ENCODE measurements at regions not wholly inside any gene's neighbourhood (a gene's known extent, or its start where the extent isn't known, plus 50 kb on each side); places are given as distances from the start of the nearest gene placed in this dataset.
A peak's percentile ranks its signal among the peaks of the same experiment; 100 is the strongest.

DNA sequence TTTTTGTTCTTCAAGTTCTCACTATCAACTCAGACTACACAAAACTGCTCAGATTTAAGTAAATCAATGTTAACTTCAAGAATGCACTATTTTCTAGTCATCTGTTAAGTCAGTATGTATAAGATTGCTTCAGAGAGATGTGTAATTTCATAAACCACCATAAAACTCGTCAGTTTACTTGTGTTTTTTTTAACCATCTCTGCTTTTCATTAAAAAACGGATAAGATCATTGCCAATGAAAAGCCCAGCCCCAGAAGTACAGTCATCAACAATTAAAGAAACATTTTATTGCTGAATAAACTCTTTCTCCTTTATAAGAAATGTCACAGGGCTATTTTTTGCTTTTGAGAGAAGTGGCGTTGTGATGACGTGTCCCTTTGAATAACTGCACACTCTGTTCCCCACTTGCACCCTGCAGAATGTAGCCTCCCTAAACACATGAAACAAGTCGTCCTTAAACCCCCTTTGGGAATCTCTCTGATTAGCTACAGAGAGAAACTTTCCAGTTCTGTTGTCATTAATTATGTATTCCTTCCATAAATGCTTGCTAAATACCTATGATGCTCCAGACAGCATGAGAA, 202.7 kb upstream of the FOXD3 start:
- no peak for ATAC-seq
- TF ChIP-seq ZNF8 (CRISPR knock-in tag; IDR thresholded peaks at IDR 0.05) (no peak), SNAI2 (CRISPR knock-in tag; IDR thresholded peaks at IDR 0.05) (no peak)
- TF ChIP-seq, protein P1, sequence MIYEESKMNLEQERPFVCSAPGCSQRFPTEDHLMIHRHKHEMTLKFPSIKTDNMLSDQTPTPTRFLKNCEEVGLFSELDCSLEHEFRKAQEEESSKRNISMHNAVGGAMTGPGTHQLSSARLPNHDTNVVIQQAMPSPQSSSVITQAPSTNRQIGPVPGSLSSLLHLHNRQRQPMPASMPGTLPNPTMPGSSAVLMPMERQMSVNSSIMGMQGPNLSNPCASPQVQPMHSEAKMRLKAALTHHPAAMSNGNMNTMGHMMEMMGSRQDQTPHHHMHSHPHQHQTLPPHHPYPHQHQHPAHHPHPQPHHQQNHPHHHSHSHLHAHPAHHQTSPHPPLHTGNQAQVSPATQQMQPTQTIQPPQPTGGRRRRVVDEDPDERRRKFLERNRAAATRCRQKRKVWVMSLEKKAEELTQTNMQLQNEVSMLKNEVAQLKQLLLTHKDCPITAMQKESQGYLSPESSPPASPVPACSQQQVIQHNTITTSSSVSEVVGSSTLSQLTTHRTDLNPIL (CRISPR knock-in tag; IDR thresholded peaks at IDR 0.05; ENCODE audit: low read depth), result no peak
- TF ChIP-seq, protein P2, sequence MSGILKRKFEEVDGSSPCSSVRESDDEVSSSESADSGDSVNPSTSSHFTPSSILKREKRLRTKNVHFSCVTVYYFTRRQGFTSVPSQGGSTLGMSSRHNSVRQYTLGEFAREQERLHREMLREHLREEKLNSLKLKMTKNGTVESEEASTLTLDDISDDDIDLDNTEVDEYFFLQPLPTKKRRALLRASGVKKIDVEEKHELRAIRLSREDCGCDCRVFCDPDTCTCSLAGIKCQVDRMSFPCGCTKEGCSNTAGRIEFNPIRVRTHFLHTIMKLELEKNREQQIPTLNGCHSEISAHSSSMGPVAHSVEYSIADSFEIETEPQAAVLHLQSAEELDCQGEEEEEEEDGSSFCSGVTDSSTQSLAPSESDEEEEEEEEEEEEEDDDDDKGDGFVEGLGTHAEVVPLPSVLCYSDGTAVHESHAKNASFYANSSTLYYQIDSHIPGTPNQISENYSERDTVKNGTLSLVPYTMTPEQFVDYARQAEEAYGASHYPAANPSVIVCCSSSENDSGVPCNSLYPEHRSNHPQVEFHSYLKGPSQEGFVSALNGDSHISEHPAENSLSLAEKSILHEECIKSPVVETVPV (CRISPR knock-in tag; IDR thresholded peaks at IDR 0.05), result no peak

DNA sequence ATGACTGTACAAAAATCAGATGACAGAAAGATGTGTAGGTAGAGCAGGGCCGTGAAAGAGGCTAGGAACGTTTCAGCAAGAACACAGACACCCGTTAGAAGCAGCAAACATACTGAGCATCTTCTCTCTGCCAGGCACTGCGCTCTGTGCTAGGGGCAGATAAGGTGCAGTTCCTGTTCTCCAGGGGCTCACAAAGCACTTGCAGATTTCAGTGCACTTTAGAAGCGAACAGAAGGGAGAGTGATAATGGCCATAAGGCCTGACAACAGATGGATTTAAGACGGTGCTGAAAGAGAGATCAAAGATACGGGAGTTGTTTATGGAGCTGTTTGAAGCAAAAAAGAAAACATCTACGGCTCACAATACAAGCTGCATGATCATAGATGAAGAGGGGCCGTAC, 200.3 kb upstream of the FOXD3 start:
- TF ChIP-seq PPARA (CRISPR knock-in tag; IDR thresholded peaks at IDR 0.05; ENCODE audit: borderline replicate concordance), result no peak
- TF ChIP-seq, protein P3, sequence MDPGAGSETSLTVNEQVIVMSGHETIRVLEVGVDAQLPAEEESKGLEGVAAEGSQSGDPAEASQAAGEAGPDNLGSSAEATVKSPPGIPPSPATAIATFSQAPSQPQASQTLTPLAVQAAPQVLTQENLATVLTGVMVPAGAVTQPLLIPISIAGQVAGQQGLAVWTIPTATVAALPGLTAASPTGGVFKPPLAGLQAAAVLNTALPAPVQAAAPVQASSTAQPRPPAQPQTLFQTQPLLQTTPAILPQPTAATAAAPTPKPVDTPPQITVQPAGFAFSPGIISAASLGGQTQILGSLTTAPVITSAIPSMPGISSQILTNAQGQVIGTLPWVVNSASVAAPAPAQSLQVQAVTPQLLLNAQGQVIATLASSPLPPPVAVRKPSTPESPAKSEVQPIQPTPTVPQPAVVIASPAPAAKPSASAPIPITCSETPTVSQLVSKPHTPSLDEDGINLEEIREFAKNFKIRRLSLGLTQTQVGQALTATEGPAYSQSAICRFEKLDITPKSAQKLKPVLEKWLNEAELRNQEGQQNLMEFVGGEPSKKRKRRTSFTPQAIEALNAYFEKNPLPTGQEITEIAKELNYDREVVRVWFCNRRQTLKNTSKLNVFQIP (CRISPR knock-in tag; IDR thresholded peaks at IDR 0.05; ENCODE audit: borderline replicate concordance, low read depth), result no peak
- no peak for TF ChIP-seq ZNF70 (CRISPR knock-in tag; IDR thresholded peaks at IDR 0.05)
- TF ChIP-seq OSR1 (CRISPR knock-in tag; IDR thresholded peaks at IDR 0.05), result no peak
- ATAC-seq, result no peak

DNA sequence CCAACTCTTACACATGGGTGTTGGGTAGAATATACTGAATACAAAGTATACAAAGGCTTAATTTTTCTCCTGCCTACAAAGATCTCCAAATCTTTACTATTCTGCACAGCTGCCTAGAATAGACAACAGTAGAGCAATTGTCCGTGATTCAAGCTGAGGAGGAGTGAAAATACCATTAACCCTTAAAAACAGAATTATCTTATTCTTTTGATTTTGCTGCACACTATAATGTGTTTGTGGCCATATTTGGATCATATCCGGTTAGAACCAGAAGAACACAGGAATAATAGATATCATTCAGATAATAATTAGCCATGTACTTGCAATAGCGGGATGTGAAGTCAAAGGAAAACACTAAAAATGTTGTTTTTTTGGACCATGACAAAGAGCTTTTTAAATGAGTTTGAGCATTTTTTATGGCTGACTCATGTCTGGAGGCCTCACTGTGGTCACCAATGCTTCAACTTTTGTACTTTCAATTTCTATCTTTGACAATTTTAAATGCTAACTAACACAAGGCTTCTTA, 197.6 kb upstream of the FOXD3 start:
- peak; percentile 89 for ATAC-seq
- TF ChIP-seq TOX (CRISPR knock-in tag; IDR thresholded peaks at IDR 0.05; ENCODE audit: borderline replicate concordance) (peak; percentile 22; the same call in 1 of the 2 replicates), ZFP3 (CRISPR knock-in tag; IDR thresholded peaks at IDR 0.05) (no peak), ZC3H10 (CRISPR knock-in tag; IDR thresholded peaks at IDR 0.05) (no peak), ISL1 (CRISPR knock-in tag; IDR thresholded peaks at IDR 0.05) (0 out of 2 replicates have a peak, but pooled peaks have one; percentile 48)
- TF ChIP-seq, protein P4, sequence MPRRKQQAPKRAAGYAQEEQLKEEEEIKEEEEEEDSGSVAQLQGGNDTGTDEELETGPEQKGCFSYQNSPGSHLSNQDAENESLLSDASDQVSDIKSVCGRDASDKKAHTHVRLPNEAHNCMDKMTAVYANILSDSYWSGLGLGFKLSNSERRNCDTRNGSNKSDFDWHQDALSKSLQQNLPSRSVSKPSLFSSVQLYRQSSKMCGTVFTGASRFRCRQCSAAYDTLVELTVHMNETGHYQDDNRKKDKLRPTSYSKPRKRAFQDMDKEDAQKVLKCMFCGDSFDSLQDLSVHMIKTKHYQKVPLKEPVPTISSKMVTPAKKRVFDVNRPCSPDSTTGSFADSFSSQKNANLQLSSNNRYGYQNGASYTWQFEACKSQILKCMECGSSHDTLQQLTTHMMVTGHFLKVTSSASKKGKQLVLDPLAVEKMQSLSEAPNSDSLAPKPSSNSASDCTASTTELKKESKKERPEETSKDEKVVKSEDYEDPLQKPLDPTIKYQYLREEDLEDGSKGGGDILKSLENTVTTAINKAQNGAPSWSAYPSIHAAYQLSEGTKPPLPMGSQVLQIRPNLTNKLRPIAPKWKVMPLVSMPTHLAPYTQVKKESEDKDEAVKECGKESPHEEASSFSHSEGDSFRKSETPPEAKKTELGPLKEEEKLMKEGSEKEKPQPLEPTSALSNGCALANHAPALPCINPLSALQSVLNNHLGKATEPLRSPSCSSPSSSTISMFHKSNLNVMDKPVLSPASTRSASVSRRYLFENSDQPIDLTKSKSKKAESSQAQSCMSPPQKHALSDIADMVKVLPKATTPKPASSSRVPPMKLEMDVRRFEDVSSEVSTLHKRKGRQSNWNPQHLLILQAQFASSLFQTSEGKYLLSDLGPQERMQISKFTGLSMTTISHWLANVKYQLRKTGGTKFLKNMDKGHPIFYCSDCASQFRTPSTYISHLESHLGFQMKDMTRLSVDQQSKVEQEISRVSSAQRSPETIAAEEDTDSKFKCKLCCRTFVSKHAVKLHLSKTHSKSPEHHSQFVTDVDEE (CRISPR knock-in tag; IDR thresholded peaks at IDR 0.05), result no peak

DNA sequence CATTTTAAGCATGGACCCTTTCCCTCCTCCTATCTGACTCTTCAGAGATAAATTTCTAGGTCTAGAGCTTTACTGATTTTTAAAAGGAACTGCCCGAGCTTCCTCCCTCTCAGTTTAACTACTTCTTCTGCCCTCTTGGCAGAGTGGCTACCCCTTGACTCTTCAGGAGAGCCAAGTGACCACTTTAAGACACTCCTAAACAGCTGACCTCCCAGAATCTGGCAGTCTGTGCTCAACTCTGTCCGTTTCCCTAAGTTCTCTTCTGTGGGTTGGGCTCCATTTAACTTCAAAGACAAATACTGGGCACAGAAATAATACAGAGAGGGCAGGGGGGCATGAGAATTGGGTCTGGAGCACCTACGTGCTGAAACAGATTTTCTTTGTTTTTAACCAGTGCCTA, 196.3 kb upstream of the FOXD3 start:
- no peak for TF ChIP-seq ZNF565 (CRISPR knock-in tag; conservative IDR thresholded peaks at IDR 0.05; ENCODE audit: low read depth)
- no peak for TF ChIP-seq ISL1 (CRISPR knock-in tag; IDR thresholded peaks at IDR 0.05)
- no peak for TF ChIP-seq ZFP3 (CRISPR knock-in tag; IDR thresholded peaks at IDR 0.05)
- TF ChIP-seq, protein P5, sequence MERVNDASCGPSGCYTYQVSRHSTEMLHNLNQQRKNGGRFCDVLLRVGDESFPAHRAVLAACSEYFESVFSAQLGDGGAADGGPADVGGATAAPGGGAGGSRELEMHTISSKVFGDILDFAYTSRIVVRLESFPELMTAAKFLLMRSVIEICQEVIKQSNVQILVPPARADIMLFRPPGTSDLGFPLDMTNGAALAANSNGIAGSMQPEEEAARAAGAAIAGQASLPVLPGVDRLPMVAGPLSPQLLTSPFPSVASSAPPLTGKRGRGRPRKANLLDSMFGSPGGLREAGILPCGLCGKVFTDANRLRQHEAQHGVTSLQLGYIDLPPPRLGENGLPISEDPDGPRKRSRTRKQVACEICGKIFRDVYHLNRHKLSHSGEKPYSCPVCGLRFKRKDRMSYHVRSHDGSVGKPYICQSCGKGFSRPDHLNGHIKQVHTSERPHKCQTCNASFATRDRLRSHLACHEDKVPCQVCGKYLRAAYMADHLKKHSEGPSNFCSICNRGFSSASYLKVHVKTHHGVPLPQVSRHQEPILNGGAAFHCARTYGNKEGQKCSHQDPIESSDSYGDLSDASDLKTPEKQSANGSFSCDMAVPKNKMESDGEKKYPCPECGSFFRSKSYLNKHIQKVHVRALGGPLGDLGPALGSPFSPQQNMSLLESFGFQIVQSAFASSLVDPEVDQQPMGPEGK (CRISPR knock-in tag; IDR thresholded peaks at IDR 0.05; ENCODE audit: borderline replicate concordance), result no peak
- no peak for TF ChIP-seq SNAI2 (CRISPR knock-in tag; IDR thresholded peaks at IDR 0.05)
- no peak for TF ChIP-seq PPARA (CRISPR knock-in tag; IDR thresholded peaks at IDR 0.05; ENCODE audit: borderline replicate concordance)
- no peak for TF ChIP-seq ZNF70 (CRISPR knock-in tag; IDR thresholded peaks at IDR 0.05)
- TF ChIP-seq ZNF8 (CRISPR knock-in tag; IDR thresholded peaks at IDR 0.05), result no peak
- no peak for ATAC-seq

DNA sequence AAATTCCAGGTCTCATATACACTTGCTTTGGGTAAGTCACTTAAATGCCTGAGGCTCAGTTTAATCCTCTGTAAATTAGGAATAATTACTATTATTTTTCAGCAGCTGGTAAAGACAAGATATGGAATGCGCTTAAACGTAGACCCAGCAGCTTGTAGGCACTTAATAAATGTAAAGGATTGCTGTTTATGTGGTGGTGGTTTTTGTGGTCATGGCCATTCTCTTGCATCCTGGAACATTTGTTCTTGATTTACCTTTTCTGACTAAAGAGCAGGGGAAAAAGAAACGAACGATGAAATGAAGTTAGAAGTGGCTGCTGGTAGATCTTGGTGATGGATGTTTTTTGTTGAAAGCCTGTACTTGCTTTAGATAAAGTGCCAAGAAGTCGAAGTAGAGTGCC, 195.0 kb upstream of the FOXD3 start:
- TF ChIP-seq, protein P5 (CRISPR knock-in tag; IDR thresholded peaks at IDR 0.05; ENCODE audit: borderline replicate concordance), result no peak
- no peak for TF ChIP-seq ZC3H10 (CRISPR knock-in tag; IDR thresholded peaks at IDR 0.05)
- no peak for TF ChIP-seq TCF4 (CRISPR knock-in tag; IDR thresholded peaks at IDR 0.05; ENCODE audit: borderline replicate concordance)
- TF ChIP-seq, protein P3 (CRISPR knock-in tag; IDR thresholded peaks at IDR 0.05; ENCODE audit: borderline replicate concordance, low read depth), result no peak
- no peak for TF ChIP-seq PPARA (CRISPR knock-in tag; IDR thresholded peaks at IDR 0.05; ENCODE audit: borderline replicate concordance)
- TF ChIP-seq ARNTL (CRISPR knock-in tag; IDR thresholded peaks at IDR 0.05; ENCODE audit: borderline replicate concordance, low read depth), result no peak
- TF ChIP-seq BACH2 (CRISPR knock-in tag; IDR thresholded peaks at IDR 0.05; ENCODE audit: borderline replicate concordance), result no peak
- no peak for TF ChIP-seq ZNF70 (CRISPR knock-in tag; IDR thresholded peaks at IDR 0.05)
- no peak for TF ChIP-seq GLIS3 (CRISPR knock-in tag; IDR thresholded peaks at IDR 0.05)
- TF ChIP-seq ZNF8 (CRISPR knock-in tag; IDR thresholded peaks at IDR 0.05), result no peak
- ATAC-seq, result no peak
